Stimulated activated CD8-positive, alpha-beta memory T cell treated with anti-CD3 and anti-CD28 coated beads, Interleukin-4, amount 100 ng/mL, for 24 hours (primary cell): ENCODE measurements at regions not wholly inside any gene's neighbourhood (a gene's known extent, or its start where the extent isn't known, plus 50 kb on each side); places are given as distances from the start of the nearest gene placed in this dataset.

ENCODE experiments used
- DNase-seq: peaks from one replicate; pipeline ENCODE4 v3.0.0-alpha.2; 2020; ENCODE audit warnings: low read depth

DNA sequence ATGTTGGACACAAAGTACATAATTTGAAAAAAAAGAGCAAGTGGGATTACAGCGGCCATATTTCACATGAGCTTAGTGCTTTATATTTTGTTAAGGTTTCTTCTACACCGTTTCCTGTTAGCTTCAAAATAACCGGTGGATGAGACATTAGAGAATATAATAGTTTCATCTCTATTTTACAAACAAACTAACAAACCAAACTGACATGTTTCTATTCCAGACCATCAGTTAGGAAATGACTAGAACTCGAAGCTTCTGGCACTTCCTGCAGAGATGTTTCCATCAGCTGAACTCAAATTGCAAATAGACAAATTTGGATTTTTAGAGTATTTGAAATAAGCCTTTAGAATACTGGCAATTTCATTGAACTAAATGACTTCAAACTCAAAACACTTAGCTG, 86.5 kb downstream of the MTRR start:
- DNase-seq = no peak

DNA sequence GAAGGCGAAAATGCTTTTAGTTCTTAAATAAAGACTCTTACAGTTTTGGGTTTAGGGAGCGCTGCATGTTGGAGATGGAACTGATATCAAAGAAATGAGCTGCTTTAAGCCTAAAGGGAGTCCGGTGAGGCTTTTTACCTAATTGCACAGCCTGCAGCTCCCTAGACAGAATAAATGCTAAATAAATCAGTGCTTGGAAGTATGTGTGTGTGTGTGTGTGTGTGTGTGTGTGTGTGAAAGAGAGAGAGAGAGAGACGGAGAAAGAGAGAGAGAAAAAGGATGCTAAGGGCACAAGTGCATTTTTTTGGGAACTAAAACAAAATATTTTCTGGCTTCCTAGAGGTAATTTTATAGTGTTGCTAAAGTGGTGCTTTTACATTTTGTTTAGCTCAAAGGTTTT, 88.4 kb downstream of the MTRR start:
- no peak for DNase-seq

DNA sequence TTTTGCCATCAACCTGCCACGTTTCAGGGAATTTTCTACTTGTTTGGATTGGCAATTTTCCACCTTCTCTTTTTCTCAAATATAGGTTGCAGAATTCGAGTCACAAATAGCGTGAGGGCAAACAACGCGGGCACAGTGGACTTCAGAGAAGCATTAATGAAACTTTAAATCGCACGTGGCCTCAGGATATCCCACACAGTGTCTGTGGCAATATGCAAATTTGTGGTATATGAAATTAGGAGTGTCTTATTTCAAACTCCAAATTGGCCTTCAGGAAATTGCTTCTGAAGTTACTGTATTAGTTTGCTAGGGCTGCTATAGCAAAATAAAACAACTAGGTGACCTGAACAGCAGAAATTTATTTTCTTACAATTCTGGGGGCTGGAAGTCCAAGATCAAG, 91.2 kb downstream of the MTRR start:
- no peak for DNase-seq

DNA sequence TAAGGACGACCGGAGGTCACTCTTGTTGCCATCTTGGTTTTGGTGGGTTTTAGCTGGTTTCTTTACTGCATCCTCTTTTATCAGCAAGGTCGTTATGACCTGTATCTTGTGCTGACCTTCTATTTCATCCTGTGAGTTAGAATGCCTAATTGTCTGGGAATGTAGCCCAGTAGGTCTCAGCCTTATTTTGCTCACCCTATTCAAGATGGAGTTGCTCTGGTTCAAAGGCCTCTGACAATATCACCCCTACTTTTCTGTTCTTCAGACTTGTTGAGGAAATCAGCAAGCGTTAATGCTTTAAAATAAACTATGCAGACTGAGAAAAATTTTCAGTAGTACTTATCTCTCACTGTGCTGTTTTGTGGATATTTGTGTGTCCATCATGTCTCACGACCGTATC, 92.6 kb downstream of the MTRR start:
- DNase-seq = no peak

DNA sequence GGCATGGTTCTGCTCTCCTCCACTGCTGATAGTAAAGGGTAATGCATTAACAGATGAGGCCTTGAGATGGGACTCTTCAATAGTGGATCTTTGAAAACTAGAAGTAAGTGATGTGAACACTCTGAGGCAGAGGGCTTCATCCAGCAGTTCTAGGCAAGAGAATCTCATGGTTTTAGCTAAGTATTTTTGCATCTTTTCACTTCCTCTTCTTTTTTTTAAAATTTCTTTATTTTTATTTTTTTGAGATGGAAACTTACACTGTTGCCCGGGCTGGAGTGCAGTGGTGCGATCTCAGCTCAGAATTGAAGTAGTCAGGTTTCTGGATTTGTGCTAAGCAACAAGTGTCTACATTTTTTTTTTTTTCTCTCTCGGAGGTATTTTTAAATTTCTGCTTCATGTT, 101.9 kb downstream of the MTRR start:
- no peak for DNase-seq

GRCh38 chr5:7976411-7977190, 107.7 kb downstream of the MTRR start:
- DNase-seq = no peak

DNA sequence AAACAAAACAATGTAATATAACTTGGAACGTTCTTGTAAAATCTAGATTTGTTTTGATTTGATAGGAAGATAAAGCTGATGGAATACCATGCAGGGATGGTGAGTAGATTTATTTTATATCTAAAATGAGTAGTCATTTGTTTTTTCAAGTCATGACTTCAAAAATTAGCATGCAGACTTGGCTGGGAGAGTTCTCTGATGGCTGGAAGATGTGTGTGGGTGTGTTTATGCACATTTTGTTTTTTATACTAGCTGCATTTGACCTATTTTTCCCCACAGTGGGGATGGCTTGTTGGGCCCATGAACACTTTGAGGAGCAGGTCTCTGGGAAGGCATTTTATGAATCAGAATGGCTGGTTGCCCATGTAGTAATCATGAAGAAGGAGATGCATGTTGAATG, 109.2 kb downstream of the MTRR start:
- DNase-seq = no peak

DNA sequence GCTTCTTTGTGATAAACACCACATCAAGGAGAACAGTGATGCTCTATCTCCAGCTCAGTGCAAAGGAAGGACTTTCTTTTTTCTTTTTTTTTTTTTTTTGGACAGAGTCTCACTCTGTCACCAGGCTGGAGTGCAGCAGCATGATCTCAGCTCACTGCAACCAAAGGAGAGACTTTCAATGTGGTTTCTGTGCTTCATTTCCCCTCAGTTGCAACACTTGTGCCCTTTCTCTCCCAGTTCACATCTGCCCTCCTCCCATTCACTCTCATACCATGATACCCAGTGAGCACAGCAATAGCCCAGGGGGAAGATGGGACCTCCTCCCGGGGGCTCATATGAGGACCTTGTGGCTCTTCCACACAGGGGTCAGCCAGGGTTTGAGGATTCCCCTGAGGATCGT, 110.0 kb downstream of the MTRR start:
- no peak for DNase-seq

- DNase-seq = no peak
These were observed 111.9 kb downstream of the MTRR start for GRCh38 chr5:7980881-7981280.

GRCh38 chr5:7983433-7983832, 114.5 kb downstream of the MTRR start:
- DNase-seq = no peak

DNA sequence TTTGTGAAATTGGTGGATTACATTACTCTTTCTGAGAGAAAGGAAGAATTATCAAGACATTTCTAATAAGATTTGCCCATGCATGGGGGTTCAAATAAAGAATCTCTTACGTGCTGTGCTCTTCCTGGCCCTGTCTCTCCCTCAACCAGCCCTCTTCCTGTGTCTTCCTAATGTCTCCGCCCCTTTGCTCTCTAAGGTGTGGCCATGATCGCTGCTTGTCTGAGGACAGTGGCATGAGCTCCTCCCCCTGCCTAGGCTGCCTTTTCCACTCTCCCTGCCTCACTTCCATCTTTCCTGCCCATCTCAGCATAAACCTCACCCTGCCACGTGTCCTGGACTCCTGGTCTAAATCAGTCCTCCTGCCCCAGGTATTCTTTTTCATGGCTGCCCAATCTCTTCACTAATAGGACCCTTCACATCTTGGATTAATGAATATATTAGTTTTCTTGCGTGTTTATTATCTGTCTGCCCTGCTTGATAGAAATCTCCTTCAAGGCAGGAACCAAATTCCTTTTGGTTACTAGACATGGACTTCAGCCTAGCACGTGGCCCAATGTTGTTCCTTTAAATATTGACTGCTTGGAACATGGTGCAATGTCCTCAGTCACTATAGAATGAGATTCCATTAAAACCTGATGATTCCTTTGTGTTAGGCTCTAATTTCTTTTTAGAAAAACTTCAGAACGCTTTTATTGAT, 122.3 kb downstream of the MTRR start:
- no peak for DNase-seq

GRCh38 chr5:7995688-7996294, 126.8 kb downstream of the MTRR start:
- DNase-seq = no peak

- no peak for DNase-seq
These were observed 136.5 kb downstream of the MTRR start for GRCh38 chr5:8005416-8005815.

- no peak for DNase-seq
These were observed 143.4 kb downstream of the MTRR start for GRCh38 chr5:8012131-8012977.

DNA sequence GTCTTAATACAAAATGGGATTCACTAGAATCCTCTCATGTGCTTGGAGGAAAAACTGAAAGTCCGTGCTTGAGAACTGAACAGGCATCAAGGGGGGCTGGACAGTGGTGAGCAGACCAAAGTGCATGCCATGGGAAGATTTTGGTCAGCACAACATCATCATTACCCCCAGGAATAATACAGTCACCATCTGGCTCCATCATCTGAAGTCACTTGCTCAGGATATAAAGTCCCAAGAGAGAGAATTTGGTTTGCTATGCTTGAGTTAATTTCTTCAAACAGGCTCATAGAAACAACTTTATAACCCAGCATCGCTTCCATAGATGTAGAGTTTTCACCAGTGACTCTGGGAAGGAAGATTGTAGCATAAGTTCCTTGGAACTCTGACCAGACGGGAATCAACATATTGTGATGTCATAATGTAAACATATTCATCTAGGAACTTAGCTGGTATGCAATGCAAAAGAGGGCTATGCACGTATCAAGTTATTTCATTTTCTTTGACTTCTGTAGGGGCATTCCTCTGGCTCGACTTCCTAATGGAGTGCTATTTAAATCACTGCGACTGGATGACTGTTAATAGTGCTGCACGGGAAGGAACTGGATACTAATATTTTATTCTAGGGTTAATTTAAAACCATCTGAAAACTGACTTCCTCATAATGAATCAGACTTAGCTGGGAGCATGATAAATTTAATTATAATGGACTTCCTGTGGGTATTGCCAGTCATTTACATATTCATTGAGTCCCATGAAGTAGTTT, 145.2 kb downstream of the MTRR start:
- DNase-seq = no peak

DNA sequence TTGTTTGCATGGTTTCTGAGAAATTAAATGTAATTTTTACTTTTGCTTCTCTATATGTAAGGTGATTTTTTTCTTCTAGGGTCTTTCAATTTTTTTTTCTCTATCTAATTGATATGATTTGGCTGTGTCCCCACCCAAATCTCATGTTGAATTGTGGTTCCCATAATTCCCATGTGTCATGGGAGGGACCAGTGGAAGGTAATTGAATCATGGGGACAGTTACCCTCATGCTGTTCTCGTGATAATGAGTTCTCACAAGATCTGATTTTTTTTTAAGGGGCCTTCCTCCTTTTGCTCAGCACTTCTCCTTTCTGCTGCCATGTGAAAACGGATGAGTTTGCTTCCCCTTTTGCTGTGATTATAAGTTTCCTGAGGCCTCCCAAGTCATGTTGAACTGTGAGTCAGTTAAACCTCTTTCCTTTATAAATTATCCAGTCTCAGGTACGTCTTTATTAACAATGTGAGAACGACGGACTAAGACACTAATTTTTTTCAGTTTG, 150.8 kb downstream of the MTRR start:
- no peak for DNase-seq

GRCh38 chr5:8020861-8021514, 152.0 kb downstream of the MTRR start:
- no peak for DNase-seq

- no peak for DNase-seq
These were observed 159.3 kb downstream of the MTRR start for GRCh38 chr5:8028243-8028642.

GRCh38 chr5:8033261-8033660, 164.3 kb downstream of the MTRR start:
- no peak for DNase-seq

DNA sequence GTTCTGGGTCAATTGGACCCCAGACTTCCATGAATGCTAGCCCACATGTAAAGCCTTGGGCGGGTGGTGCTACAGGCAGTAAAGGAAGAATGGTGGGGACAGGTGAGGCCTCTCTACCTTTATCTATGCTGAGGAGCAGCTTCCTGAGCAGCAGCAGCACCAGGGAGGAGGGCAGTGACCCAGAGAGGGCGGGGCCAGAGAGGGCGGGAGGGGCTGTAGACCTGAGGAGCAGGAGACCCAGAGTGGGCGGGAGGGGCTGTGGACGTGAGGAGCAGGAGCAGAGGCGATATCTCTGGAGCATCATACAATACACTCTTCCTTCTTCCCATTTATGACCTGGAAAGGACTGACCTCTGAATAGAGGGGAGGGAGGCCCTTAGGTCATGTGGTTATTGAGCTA, 165.9 kb downstream of the MTRR start:
- no peak for DNase-seq

DNA sequence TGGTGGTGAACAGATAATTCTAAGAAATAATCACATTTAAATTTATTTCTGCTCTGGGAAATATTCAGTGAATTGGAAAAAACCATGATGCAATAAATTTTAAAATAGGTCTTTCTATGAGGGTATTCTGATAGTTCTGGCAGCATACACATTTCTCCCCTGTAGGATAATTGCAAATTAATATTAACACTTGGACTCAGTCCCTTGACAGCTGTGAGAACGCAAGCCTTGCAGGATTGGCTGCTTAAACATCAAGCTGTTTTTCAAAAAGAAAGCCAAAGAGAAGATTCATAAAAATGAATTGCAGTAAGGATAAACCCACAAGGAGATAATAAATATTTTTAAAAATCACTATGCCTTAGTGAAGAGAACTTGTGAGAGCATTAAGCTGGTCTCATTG, 180.0 kb downstream of the MTRR start:
- DNase-seq = no peak
